ENCODE measurements at regions not wholly inside any gene's neighbourhood (a gene's known extent, or its start where the extent isn't known, plus 50 kb on each side); places are given as distances from the start of the nearest gene placed in this dataset.
"Not testable (repeated sequence)": the region's sequence is repeated elsewhere in the genome, so short reads cannot be mapped to it uniquely, and the experiment has no call there.

DNA sequence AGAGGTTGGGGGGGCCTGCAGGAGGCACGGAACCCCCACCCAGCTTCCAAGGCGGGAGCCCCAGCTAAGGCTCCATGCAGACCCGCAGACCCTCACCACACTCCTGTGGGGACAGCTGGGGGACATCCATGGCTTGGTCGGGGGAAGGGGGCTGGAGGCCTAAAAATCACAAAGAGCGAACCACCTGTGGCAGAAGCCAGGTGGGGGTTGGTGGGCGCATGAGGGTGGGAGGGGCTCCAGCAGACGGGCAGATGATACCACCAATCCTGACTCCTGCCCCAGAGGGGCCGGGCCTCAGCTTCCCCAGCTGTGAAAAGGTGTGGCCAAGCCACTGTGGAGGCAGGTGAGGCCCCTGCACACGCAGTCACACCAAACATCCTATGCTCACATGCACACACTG lies 111.6 kb downstream of the FAM53A start:
- DNase-seq, result no peak

DNA sequence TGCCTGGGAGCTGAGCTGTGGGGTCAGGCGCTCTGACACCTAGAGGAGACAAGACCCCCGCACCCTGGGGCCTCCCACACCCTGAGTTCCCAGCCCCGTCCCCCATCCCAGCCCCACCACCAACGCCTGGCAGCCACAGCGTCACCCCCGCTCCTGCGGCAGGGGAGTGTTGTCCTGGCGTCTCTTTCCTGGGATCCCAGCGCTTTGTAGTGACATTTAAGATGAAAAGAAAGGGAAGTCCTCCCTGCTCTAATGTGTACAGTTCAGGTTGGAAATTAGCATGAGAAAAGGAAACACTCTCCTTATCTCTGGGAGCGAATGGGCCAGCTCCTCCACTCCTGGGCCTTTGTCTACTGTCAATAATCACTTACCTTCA lies 112.1 kb downstream of the FAM53A start:
- no peak for DNase-seq

DNA sequence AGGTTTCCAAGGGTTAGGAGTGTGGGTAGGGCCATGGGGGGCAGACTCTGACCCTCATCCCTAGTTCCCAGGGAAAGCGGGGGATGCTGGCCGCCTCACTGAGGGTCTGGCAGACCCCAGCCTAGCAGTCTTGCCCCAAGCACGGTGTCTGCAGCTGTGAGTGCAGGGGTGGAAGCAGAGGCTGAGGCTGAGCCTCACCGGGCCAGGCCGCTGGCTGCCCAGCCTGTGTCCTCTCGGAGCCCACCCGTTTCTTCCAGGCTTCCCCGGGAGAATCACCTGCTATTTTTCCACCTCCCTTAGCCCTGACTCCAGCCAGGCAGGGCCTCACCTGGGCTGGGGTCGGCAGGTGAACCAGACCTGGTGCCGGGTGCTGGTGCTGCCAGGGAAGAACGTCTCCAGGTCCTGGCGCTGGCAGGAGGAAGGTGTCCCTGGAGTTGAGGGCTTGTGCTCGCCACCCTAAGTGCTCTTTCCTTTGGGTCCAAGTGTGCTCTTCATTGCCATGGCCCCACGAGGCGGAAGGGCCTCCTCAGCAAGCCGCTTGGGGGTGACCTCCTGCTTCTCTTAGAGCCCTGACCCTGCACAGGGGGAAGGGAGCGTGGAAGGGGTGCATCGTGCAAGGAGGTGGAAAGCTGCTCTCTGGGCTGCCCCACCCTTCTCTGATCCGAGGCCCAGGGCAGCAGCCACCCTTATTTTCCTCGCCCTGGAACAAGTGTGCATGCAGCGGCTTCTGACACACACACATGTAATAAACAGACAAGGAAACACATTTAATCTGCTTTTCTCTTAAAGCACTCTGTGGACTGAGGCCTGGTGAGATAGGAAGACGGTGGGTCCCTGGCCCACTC lies 112.7 kb downstream of the FAM53A start:
- no peak for DNase-seq

DNA sequence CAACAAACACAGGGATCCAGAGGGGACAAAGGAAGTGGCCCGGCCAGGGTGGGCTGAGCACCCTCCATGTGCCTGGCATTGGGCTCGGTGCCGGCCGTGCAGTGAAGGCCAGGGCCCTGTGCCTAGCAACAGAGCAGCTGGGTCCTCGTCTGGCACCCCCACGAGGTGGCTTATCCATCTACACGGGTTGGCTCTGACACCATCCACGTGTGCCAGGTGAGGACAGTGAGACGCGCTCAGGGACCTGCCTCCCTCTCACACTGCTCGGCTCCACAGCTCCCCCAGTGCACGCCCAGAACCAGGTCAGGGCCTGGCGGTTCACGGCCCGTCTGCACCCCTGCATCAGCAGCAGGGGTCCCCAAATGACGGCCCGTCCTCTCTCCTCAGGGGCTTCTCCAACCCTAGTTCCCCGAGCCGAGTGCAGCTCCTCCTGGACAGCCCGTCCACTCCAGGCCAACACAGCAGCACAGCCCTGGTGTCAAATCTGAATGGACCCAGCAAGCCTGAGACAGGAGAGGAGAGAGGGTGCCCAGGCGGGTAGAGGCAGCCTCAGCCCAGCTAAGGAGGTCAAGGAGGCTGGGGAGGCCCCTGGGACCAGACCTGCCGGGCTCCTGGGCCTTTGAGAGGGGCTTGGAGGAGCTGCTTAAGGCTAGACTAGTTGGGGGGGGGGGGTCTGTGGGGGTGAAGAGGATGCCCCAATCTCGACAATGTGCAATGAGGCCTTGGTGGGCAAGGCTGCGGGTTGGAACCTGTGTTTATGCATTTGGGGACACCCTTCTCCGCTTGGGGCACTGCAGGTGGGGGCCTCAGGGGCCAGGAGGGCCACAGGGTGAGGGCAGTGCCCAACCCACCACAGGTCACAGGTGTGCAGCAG lies 113.6 kb downstream of the FAM53A start:
- DNase-seq, result no peak

DNA sequence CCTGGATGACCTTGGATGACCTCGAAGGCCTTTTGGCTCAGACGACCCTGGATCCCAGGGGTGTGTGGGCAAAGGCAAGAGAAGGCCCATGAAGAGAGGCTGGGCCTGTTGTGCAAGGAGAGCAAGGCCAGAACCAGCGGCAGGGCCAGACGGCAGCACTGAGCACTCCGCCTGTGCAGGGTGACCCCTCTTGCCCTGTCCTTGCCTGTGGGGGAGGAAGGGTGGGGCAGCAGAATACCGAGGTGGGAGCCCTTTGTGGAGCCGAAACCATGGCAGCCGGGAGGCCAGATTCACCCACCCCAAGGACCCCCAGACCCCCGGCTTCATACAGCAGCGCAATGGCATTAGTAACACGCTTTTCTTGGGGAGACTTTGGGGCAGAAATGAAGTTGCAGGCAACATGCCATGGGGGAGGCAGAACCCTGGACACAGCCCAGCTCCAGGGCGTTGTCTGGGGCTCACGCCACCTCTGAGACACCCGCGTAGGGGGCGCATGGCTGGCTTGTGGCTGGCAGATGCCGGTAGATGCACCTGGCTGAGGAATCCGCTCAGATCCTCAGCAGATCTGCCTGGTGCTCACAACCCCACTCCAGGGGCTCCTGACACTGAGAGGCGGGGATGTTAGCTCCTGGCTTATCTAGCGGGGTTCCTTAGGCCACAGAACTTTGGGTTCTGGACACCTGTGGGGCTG lies 114.5 kb downstream of the FAM53A start:
- no peak for DNase-seq

DNA sequence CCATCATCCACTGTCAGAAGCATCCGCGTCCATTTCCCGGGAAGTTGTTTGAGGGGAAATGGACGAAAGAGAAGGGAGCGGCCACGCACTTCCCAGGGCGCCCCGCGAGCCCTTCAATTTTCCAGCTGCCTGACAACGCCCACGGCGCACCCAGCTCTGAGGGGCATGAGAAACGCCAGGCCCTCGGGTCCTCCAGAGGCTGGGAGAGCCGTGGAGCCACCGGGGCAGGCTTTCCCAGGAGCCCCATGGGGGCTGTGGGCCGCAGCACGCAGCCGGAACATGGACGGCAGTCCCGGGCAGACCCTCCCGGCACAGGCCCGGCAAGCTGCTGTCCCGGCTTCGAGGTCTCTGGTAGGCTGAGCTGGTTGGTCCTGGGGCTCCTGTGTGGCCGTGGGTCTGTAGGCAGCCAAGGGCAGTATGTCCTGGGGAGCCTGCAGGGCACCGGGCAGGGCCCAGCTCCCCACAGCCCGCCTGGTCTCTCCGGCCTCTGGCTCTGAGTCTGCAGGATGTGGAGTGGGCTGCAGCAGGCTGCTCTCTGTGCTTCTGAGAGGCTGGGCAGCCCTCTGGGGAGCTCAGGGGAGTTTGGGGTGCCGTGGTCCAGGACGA lies 115.2 kb downstream of the FAM53A start:
- DNase-seq, result no peak

DNA sequence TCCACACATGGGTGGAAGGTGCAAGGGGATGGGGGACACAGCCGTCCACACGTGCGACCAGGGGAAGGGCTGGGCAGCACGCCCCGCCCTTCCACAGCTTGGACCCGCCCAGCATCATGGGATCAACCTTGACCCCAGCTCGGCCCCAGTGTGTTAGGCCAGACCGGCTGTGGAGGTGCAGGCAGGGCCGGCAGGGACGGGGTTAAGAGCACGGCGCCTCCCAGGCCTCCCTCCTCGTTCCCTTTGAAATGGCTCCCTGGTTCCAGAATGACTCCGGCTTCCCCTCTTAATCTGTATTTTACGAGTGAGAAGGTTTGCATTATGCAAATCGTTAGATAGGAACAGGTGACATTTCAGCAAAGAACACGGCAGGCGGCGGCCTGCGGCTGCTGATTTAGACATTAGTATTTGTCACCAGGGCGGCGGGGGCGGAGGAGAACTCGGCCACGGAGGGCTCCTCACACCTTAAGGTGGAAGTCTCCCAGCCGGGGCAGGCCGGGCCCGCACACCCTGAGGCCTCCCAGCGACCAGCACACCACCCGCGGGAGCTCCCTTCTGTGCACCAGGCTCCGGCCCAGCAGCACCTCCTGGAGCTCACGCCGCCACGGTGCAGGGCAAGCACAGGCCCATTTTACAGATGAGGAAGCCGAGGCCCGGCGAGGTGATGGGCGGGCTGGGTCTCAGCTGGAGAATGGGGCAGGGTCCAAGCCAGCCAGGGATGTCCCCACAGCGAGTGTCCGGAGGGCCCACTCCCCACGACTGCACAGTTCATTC lies 116.1 kb downstream of the FAM53A start:
- no peak for DNase-seq

DNA sequence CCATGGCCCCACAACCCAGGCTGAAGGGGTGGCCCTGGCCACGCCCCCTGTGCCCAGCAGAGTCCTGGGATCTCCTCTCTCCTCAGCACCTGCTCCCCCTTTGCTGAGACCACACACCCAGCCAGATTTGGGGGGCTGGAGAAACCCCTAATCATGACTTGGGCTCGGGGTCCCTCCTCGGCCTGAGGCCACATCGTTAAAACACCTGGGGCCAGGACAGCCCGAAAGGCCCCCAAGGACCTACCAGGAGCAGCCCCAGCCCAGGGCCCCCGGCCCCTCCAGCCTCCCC lies 116.7 kb downstream of the FAM53A start:
- no peak for DNase-seq

DNA sequence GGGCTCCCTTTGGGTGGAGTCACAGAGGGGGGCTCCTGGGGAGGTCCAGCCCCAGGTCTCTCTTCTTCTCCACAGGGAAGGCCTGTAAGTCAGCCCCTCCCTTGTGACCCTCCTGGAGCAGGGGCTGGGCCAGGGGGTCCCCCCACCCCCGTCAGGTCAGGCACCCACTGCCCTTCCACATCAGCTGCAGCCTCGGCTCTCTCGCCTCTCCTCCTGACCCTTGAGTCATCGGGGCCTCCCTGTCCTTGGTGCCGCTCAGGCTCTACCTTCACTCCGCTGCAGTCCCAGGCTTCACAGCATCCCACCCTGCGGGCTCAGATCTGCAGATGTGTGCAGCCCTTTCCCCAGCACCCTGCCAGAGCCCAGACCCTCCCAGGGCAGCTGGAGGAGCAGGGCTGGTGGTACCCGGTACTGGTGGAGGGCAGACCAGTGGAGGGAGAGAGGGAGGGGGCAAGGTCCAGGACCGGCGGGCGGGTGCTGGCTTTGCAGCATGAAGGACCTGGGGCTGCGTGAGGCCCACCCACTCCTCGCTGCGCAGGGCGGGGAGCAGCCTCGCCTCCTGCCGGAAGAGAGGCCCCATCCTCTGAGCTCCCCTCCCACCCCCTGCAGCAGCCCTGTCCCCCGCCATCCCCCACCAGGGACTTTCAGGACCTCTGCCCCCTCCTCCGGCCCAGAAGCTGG lies 117.1 kb downstream of the FAM53A start:
- no peak for DNase-seq

DNA sequence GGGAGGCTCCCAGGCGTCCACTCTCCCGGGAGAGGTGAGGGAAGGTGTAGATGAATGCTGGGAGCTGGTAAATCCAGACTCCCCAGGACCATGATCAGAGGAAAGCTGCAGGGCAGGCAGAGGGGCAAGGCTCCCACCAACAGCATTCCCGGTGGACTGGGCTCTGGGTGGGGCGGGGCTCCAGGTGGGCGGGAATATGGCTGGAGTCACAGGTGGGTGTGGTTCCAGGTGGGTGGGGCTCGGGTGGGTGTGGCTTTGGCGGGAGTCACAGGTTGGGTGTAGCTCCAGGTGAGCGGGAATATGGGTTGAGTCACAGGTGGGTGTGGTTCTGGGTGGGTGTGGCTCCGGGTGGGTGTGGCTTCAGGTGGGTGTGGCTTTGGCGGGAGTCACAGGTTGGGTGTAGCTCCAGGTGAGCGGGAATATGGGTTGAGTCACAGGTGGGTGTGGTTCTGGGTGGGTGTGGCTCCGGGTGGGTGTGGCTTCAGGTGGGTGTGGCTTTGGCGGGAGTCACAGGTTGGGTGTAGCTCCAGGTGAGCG lies 117.7 kb downstream of the FAM53A start:
- not testable (repeated sequence) for DNase-seq

DNA sequence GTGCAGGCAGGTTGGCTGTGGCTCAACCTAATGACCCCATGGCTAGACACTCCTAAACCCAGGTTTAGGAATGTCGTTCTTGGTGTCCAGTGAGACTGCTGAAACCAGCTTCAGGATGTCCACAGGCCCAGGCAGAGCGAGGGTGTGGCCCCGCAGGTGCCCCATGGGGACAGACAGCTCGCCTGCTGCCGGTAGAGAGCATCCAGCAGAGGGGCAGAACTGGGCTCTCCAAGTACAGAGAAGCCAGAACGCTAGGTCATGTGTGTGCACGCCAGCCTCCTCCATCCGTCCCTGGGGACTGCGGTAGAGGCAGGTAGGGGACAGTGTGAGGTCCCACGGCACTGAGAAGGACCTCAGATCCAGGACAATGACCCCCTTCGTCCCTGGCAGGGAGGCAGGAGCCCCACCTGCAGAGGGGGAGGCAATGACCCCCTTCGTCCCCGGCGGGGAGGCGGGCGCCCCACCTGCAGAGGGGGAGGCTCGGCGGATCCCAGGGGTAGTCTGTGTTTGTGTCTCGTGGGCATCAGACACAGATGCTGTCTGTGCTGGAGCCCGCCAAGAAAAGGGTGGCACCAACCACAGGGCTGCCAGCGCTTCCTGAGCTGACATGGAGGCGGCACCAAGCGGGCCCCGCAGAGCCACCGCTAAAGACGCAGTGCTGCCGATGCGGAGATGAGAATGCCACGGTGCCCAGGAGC lies 118.4 kb downstream of the FAM53A start:
- DNase-seq, result no peak

DNA sequence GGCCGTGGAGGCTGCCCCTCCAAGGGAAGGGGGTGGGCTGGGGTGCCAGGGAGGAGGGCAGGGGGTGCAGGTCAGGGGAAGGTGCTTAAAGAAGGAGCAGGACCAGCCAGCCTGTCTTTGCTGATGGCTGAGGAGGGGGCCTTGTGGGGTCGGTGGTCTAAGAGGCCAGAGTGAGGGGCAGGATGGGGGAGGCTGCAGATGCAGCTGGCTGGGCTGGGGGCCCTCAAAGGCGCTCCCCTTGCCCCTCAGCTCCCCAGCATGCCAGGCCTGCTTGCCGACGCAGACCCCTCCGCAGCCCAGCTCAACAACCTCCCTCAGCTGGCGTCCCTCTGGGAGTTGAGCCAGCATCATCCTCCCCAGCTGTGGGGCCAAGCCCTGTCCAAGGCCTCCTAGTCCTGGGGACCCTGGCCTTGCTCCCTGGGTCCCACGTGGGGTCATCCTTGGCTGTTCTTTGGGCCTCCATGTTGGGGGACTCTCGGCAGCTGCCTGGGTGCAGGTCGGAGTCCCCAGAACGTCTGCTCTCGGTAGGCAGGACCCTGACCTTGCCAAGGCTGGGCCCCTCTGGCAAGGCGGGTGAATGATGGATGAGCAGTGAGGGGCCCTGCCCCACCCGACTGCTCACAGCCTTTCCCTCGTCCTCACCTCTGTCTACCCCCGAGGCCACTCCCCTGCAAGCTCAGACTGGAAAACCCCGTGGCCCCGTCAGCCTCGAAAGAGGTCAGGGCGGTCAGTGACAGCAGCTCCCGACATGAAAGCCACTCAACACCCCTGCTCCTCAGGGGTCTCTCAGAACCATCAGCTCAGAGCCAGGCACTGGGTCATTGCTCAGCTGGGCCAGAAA lies 119.4 kb downstream of the FAM53A start:
- no peak for DNase-seq

DNA sequence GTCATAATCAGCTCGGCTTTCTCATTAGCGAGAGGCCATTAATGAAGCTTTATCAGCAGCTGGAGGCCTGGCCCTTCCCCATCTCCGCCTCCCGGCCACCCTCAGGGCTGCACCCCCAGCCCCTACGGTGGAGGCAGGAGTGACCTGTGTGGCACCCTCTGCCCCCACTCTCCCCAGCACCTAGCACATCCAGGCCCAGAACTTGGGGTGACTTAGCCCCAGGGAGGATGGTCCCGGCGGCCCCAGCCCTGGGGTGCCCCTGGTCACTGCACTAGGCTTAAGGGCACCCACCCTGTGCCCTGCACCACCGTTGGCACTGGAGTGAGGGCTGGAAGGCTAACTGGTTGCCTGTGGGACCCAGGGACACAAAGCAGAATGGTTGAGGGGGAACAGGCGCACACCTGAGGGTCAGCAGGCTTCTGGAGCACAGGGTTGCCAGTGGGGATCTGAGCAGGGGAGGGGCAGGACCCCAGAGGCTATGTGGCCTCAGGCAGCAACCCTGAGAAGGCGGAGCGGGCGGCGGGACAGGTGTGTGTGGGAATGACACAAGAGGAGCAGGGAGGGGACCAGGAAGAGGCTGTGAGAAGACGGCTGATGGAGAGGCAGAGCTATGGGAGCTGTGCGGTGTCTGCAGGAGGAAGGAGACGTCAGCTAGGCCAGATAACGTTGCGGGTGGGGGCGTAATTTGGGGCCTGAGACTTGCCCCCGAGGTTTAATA lies 120.2 kb downstream of the FAM53A start:
- no peak for DNase-seq

DNA sequence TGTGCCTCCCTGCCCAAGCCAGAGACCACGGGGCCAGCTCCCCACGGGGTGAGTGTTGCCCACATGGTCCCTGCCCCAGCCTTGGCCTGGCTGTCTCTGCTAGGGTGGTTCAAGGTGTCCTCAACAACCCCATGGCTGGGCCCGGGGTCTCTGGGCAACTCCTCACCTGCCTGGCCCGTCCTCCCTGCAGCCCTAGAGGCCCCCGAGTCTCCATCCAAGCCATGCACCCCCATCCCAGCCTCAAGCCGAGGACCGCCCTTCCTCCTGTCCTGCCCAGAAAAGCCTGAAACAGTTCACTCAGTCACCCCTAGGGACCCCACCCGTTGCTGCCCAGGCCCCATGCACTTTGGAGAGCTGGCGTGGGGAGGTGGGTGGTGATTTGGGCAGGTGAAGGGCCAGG lies 120.9 kb downstream of the FAM53A start:
- DNase-seq, result no peak

DNA sequence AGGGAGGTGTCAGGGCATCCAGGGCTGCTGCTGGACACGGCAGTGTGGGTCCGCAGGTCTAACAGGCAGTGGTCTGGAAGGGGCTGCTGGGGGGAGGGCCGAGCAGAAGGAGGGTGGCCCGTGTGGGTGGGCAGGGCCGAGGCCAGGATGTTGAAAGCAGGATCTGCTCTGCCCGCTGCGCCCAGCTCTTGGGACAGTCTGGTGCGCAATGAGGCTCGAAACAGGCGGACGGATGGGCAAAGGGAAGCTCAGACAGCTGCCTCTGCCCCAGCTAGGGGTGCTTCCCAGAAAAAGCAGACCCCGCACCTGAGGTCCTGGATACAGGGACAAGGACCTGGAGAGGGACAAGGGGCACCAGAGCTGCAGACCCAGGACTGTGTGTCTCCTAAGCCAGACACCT lies 121.3 kb downstream of the FAM53A start:
- no peak for DNase-seq

DNA sequence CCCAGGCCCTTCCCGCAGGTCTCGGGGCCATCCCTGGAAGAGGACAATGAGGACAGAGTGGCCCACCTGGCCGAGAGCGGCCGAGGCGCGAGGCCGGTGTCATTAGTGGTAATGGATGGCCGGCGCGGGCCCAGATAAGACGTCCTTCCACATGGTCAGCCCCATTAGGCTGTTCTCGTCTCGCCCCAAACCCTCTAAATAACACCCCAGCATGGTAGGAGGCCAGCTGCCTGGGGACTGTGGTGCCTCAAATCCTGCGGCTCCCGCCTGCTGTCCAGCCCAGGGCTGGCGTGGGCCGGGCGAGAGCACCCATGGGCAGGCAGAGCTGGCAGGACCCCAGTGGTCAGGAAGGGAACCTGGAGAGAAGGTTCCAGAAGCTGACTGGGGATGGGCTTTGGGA lies 121.7 kb downstream of the FAM53A start:
- no peak for DNase-seq

DNA sequence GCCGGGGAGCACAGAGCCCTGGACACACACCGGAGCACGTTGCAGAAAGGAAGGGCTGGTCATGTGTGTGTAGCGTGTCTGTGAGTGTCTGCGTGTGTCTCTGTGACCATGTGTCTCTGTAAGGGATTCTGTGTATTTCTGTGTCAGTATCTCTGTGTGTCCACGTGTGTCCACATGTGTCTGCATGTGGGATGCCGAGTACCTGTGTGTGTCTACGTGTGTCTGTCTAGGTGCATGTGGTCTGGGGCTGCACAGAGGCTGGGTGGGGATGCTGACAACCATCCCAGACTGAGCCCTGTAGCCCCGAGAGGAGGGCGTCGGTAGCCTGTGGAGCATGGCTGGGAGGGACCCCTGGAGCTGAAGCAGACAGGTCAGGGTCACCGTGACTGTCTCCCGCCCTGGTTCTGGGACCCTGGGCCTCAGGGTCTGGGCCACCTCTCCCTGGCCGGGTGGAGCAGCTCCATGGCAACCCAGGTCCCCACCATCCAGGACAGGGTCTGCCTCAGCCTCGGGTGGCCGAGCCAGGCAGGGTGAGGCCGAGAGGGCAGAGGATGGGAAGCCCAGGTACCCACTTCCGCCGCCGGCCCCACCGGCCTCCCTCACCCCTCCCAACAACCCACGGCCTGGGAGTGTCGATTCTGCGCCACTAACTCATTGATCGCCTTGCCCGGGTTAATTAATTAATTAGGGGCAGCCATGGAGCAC lies 122.7 kb downstream of the FAM53A start:
- DNase-seq, result no peak

DNA sequence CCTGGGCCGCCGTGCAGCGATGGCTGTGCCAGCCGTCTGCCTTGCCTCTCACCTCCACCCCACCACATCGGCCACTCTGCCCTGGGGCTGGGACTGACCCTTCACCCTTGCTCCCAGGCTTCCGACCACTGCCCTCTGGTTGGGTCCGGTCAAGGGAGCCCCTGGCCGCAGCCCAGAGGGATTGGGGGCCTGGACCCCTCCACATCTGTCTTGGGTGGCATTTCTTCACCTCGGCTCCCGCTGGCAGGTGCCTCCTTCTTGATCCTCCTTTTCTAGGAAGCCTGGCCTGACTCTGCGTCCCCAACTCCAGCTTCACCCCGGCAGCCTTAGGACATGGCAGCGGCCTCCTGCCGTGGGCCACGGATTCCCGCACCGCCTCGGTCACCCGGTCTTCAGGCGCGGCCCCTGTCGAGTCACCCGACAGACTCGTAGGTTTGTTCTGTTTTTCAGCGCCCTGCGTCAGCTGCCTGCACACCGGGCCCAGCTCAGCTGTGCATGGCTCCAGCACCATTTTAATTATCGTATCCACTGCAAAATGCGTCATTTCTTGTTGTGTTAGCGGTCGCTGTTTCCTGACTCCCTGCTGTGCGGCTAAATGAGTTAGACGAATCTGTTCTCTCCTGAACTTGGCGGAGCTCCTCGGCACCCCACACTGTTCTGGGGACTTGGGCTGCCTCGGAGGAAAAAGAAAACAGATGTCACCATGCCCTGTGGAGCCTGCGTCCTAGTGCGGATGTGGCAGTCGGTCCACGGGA lies 124.0 kb downstream of the FAM53A start:
- no peak for DNase-seq
